ENCODE measurements at regions not wholly inside any gene's neighbourhood (a gene's known extent, or its start where the extent isn't known, plus 50 kb on each side); places are given as distances from the start of the nearest gene placed in this dataset.

DNA sequence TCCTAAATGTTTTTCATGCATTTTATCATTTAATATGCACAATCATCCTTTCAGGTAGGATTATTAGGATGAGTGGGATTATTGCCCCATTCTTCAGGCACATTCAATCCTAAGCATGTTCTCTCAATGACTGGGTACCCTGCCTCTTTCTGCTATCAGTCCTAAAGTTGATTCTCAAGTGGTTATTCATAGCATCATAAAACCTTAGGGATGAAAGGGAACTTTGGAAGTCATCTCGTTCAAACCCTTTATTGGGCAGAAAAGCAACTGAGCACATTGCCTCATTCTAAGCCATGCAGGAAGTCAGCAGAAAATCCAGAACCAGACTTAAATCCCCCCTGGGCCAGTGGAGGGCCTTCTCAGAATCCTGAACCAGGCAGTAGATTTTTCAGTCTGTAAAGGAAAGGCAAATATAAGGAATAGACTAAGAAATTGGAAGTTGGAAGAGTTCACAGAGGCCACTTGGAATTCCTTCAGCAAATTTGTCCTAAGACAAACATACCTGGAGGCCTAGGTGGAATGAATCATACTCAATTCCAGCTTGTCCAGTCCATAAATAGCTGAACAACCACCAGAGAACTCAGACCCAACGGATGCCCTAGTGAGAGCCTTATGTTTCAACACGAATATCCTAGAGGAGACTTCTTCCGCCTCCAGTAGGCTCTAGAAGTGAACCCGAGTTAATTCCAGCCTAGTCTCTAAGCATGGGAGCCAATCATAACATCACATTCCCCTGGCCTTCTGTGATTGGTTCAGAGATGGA lies 62.7 kb downstream of the IRX6 start:
- Histone ChIP-seq H3K36me3 (ENCODE audit: control insufficient read depth in 2 of 3, insufficient read depth in 3 of 3, low read length in 3 of 3) (no peaks in the 10 kb centered on the region), H3K9ac (ENCODE audit: low read length in 3 of 3) (no peak overlapping the region), H3K4me1 (ENCODE audit: control insufficient read depth in 2 of 3, insufficient read depth in 2 of 3, low read depth in 1 of 3, low read length in 3 of 3) (no peaks in the 10 kb centered on the region), H3K27ac (ENCODE audit: low read depth in 2 of 2, low read length in 2 of 2) (no peak overlapping the region), H3K27me3 (ENCODE audit: control insufficient read depth, insufficient read depth, low read length) (no peaks in the 10 kb centered on the region), H3K4me3 (ENCODE audit: low read length in 3 of 3) (no peak overlapping the region), H3K9me3 (ENCODE audit: control insufficient read depth in 2 of 3, insufficient read depth in 1 of 3, low read length in 3 of 3) (no peaks in the 10 kb centered on the region)
- no peak for FAIRE-seq
- intact Hi-C loops (cut with DNase I): no loop called here
- TF ChIP-seq, protein P1, sequence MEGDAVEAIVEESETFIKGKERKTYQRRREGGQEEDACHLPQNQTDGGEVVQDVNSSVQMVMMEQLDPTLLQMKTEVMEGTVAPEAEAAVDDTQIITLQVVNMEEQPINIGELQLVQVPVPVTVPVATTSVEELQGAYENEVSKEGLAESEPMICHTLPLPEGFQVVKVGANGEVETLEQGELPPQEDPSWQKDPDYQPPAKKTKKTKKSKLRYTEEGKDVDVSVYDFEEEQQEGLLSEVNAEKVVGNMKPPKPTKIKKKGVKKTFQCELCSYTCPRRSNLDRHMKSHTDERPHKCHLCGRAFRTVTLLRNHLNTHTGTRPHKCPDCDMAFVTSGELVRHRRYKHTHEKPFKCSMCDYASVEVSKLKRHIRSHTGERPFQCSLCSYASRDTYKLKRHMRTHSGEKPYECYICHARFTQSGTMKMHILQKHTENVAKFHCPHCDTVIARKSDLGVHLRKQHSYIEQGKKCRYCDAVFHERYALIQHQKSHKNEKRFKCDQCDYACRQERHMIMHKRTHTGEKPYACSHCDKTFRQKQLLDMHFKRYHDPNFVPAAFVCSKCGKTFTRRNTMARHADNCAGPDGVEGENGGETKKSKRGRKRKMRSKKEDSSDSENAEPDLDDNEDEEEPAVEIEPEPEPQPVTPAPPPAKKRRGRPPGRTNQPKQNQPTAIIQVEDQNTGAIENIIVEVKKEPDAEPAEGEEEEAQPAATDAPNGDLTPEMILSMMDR (IDR thresholded peaks at IDR 0.05; ENCODE audit: borderline replicate concordance, extremely low read depth, insufficient read depth): no peak
- DNase-seq: no peak

- TF ChIP-seq, protein P1 (IDR thresholded peaks at IDR 0.05; ENCODE audit: borderline replicate concordance, extremely low read depth, insufficient read depth): no peak
- Histone ChIP-seq H3K4me3 (ENCODE audit: low read length in 3 of 3) (no peak overlapping the region), H3K4me1 (ENCODE audit: control insufficient read depth in 2 of 3, insufficient read depth in 2 of 3, low read depth in 1 of 3, low read length in 3 of 3) (no peaks in the 10 kb centered on the region), H3K9me3 (ENCODE audit: control insufficient read depth in 2 of 3, insufficient read depth in 1 of 3, low read length in 3 of 3) (peaks cover 0 to 1% (median 0%) of the 10 kb centered on the region in 3 donors), H3K9ac (ENCODE audit: low read length in 3 of 3) (no peak overlapping the region), H3K27me3 (ENCODE audit: control insufficient read depth, insufficient read depth, low read length) (no peaks in the 10 kb centered on the region), H3K36me3 (ENCODE audit: control insufficient read depth in 2 of 3, insufficient read depth in 3 of 3, low read length in 3 of 3) (no peaks in the 10 kb centered on the region), H3K27ac (ENCODE audit: low read depth in 2 of 2, low read length in 2 of 2) (no peak overlapping the region)
- intact Hi-C loops (cut with DNase I): no loop called here
- no peak for DNase-seq
- FAIRE-seq: no peak
These were observed 64.3 kb downstream of the IRX6 start for GRCh38 chr16:55388131-55388862.

DNA sequence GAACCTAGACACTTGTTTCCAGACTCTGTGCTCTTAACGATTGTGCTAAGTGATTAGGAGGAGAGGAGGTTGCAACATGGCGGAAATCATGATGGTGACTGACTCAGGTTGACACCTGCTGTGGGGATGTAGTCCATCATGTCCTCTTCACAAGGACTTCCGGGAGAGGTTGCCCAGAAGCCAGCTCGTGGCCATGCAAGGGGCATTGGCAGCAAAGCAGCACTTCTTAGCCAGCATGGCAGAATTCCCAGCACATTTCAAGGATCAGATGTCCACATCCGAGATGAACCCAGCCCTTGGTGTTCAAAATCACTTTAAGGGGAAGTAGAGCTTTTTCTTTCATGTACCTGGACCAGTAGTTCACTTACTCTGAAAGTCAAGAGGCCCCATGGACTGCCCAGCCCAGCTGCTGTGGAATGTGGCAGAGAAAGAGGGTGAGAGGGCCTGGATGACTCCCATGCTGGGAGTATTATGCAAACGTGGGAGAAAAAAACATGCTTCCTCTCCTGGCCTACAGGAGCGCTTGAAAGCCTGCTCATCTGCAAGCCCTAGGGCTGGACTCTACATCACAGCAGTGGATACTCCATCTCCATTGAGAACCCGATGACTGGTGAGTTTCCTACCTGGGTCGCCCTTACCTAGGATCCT lies 65.5 kb downstream of the IRX6 start:
- intact Hi-C loops (cut with DNase I): no loop called here
- H3K9me3 ChIP-seq (ENCODE audit: control insufficient read depth in 2 of 3, insufficient read depth in 1 of 3, low read length in 3 of 3): peaks cover 0 to 1% (median 0%) of the 10 kb centered on the region in 3 donors
- no peaks in the 10 kb centered on the region for H3K36me3 ChIP-seq (ENCODE audit: control insufficient read depth in 2 of 3, insufficient read depth in 3 of 3, low read length in 3 of 3)
- H3K9ac ChIP-seq (ENCODE audit: low read length in 3 of 3): no peak overlapping the region
- no peak overlapping the region for H3K4me3 ChIP-seq (ENCODE audit: low read length in 3 of 3)
- no peaks in the 10 kb centered on the region for H3K27me3 ChIP-seq (ENCODE audit: control insufficient read depth, insufficient read depth, low read length)
- no peaks in the 10 kb centered on the region for H3K4me1 ChIP-seq (ENCODE audit: control insufficient read depth in 2 of 3, insufficient read depth in 2 of 3, low read depth in 1 of 3, low read length in 3 of 3)
- no peak for DNase-seq
- TF ChIP-seq, protein P1 (IDR thresholded peaks at IDR 0.05; ENCODE audit: borderline replicate concordance, extremely low read depth, insufficient read depth): no peak
- no peak for FAIRE-seq
- no peak overlapping the region for H3K27ac ChIP-seq (ENCODE audit: low read depth in 2 of 2, low read length in 2 of 2)

Data from kidney (tissue), 13 donors.